Liver (tissue), 8 donors: ENCODE measurements at regions not wholly inside any gene's neighbourhood (a gene's known extent, or its start where the extent isn't known, plus 50 kb on each side); places are given as distances from the start of the nearest gene placed in this dataset.

ENCODE experiments used
- DNase-seq: peaks from one replicate; pipeline ENCODE4 v3.0.0-alpha.2; 2017; ENCODE audit warnings: low spot score
- H3K27ac ChIP-seq, 2 donors: one replicate each; pipeline ENCODE4 v1.7.0; 2013; ENCODE audit warnings: inconsistent platforms in 2 of 2, low read length in 2 of 2, control low read depth in 1 of 2, low read depth in 1 of 2, mild to moderate bottlenecking in 1 of 2
- H3K27me3 ChIP-seq, 4 donors: one replicate each; pipeline versions ENCODE4 v1.6.1 to v1.7.0; 2013; ENCODE audit warnings: low read length in 3 of 4, inconsistent platforms in 1 of 4, mild to moderate bottlenecking in 1 of 4, moderate library complexity in 1 of 4; ENCODE audit not compliant: control insufficient read depth in 4 of 4, insufficient read depth in 4 of 4
- H3K36me3 ChIP-seq, 4 donors: one replicate each; pipeline versions ENCODE4 v1.6.1 to v1.7.0; 2013; ENCODE audit warnings: low read length in 3 of 4, mild to moderate bottlenecking in 3 of 4, low read depth in 1 of 4, moderate library complexity in 1 of 4; ENCODE audit not compliant: control insufficient read depth in 4 of 4, insufficient read depth in 3 of 4
- H3K4me1 ChIP-seq, 4 donors: one replicate each; pipeline versions ENCODE4 v1.6.1 to v1.7.0; 2013; ENCODE audit warnings: low read length in 3 of 4, mild to moderate bottlenecking in 3 of 4, moderate library complexity in 1 of 4; ENCODE audit not compliant: control insufficient read depth in 4 of 4, insufficient read depth in 4 of 4
- H3K4me3 ChIP-seq, 3 donors: one replicate each; pipeline versions ENCODE4 v1.6.1 to v1.7.0; 2013; ENCODE audit warnings: low read length in 3 of 3, control low read depth in 1 of 3, low read depth in 1 of 3, mild to moderate bottlenecking in 1 of 3
- H3K9ac ChIP-seq, 2 donors: one replicate each; pipeline ENCODE4 v1.7.0; 2013; ENCODE audit warnings: low read length in 2 of 2, mild to moderate bottlenecking in 2 of 2, moderate library complexity in 2 of 2, control low read depth in 1 of 2, low read depth in 1 of 2
- H3K9me3 ChIP-seq, 4 donors: one replicate each; pipeline versions ENCODE4 v1.6.1 to v1.7.0; 2013; ENCODE audit warnings: low read length in 3 of 4; ENCODE audit not compliant: control insufficient read depth in 4 of 4
- EGR1 ChIP-seq, 2 donors: IDR thresholded peaks; 2 replicates each; pipeline ENCODE4 v1.6.1; 2016 to 2018; ENCODE audit warnings: antibody characterized with exemption in 2 of 2, low read depth in 2 of 2
- FOXA1 ChIP-seq: IDR thresholded peaks from 2 replicates; pipeline ENCODE4 v1.6.1; 2016; ENCODE audit warnings: antibody characterized with exemption
- FOXA2 ChIP-seq: IDR thresholded peaks from 2 replicates; pipeline ENCODE4 v1.6.1; 2016; ENCODE audit warnings: antibody characterized with exemption
- GABPA ChIP-seq, 2 donors: IDR thresholded peaks in 1 of 2; conservative IDR thresholded peaks in 1 of 2; 2 replicates each; pipeline ENCODE4 v1.6.1; 2016; ENCODE audit warnings: antibody characterized with exemption in 2 of 2, mild to moderate bottlenecking in 1 of 2, moderate library complexity in 1 of 2
- HNF4A ChIP-seq, 2 donors: conservative IDR thresholded peaks; 2 replicates each; pipeline ENCODE4 v1.6.1; 2016; ENCODE audit warnings: antibody characterized with exemption in 2 of 2, mild to moderate bottlenecking in 2 of 2
- HNF4G ChIP-seq: IDR thresholded peaks from 2 replicates; pipeline ENCODE4 v1.6.1; 2016; ENCODE audit warnings: antibody characterized with exemption
- JUND ChIP-seq, 2 donors: IDR thresholded peaks; 2 replicates each; pipeline ENCODE4 v1.6.1; 2016; ENCODE audit warnings: antibody characterized with exemption in 2 of 2
- NR2F2 ChIP-seq: IDR thresholded peaks from 2 replicates; pipeline ENCODE4 v1.6.1; 2016; ENCODE audit warnings: antibody characterized with exemption
- RAD21 ChIP-seq, 2 donors: IDR thresholded peaks; 2 replicates each; pipeline ENCODE4 v1.6.1; 2016; ENCODE audit warnings: antibody characterized with exemption in 2 of 2, mild to moderate bottlenecking in 2 of 2
- RXRA ChIP-seq, 2 donors: IDR thresholded peaks; 2 replicates each; pipeline ENCODE4 v1.6.1; 2017 to 2018; ENCODE audit warnings: antibody characterized with exemption in 2 of 2, mild to moderate bottlenecking in 1 of 2
- SP1 ChIP-seq: IDR thresholded peaks from 2 replicates; pipeline ENCODE4 v1.6.1; 2018; ENCODE audit warnings: antibody characterized with exemption, mild to moderate bottlenecking
- YY1 ChIP-seq: IDR thresholded peaks from 2 replicates; pipeline ENCODE4 v1.6.1; 2016; ENCODE audit warnings: antibody characterized with exemption, mild to moderate bottlenecking
- WGBS: extraction: QIAGEN DNeasy Blood & Tissue Kit; methylation state at CpG from one replicate; pipeline ENCODE4 v1.1.7; 2013; 5-methylcytosine and 5-hydroxymethylcytosine counted together
- TF ChIP-seq, protein P1 (sequence below): IDR thresholded peaks from 2 replicates; pipeline ENCODE4 v1.6.1; 2016; ENCODE audit warnings: antibody characterized with exemption
- TF ChIP-seq, protein P2 (sequence below): IDR thresholded peaks from 2 replicates; pipeline ENCODE4 v1.6.1; 2016; ENCODE audit warnings: antibody characterized with exemption, mild to moderate bottlenecking
- TF ChIP-seq, protein P3 (sequence below): fragments of 150-350 bp; IDR thresholded peaks from 2 replicates; pipeline ENCODE4 v1.5.1; 2017; ENCODE audit warnings: improper control_type of control experiment, low read depth, low read length; ENCODE audit not compliant: missing input control
- donor health status: healthy.
- donor health status: healthy.
- donor health status: healthy.
- donor health status: healthy.
- donor health status: healthy.

DNA sequence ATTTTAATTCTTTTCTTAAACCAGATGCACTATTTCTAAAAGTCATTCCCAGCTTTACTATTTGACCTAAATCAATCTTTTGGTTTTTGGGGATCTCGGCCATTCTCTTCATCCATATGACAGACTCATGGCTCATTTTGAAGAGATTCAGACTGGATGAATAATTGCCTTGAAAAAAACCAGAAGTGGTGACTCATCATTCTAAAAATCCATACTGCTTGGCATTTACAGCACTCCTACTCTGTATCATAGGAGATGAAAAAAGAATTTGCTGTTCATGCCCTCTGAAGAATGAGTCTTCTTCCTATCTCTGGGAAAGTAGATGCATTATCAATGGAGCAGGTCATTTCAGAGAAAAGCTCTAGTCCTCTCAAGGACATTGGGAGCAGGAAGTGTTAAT is 220.5 kb upstream of the RPS6KA3 start (continued):
- TF ChIP-seq GABPA (IDR thresholded peaks at IDR 0.05 in 1 of 2, conservative IDR thresholded peaks at IDR 0.05 in 1 of 2) (no peak), SP1 (no peak), HNF4G (no peak), NR2F2 (no peak)
- TF ChIP-seq, protein P1, sequence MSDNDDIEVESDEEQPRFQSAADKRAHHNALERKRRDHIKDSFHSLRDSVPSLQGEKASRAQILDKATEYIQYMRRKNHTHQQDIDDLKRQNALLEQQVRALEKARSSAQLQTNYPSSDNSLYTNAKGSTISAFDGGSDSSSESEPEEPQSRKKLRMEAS, result no peak

DNA sequence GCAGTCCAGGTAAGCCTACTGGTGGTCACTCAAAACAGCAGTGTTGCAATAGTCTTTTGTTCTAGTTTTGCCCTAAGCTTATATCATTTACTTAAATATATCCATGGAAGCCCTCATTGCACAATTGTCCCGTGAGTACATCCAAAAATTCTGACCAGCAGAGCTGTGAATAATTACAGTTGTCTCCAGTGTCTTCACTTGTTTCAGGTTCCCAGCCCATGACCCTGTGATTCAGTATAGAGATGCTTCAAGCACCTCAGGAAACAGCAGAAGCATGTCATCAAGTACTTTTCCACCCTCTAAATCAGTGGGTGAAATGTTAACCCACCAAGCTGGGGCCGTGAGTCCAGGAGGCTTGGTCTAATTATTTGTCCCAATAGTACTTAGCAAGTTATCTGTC is 214.9 kb upstream of the RPS6KA3 start:
- H3K27ac ChIP-seq, result no peak overlapping the region
- no peaks in the 10 kb centered on the region for H3K4me1 ChIP-seq
- 79% methylated on average over 2 of the region's 2 CpGs for WGBS
- no peaks in the 10 kb centered on the region for H3K36me3 ChIP-seq
- no peak overlapping the region for H3K4me3 ChIP-seq
- peaks cover 0 to 3% (median under 1%) of the 10 kb centered on the region in 4 donors for H3K9me3 ChIP-seq
- TF ChIP-seq HNF4A (conservative IDR thresholded peaks at IDR 0.05), result no peak
- no peak for TF ChIP-seq FOXA1
- TF ChIP-seq SP1, result no peak
- TF ChIP-seq GABPA (IDR thresholded peaks at IDR 0.05 in 1 of 2, conservative IDR thresholded peaks at IDR 0.05 in 1 of 2), result no peak
- TF ChIP-seq, protein P2, sequence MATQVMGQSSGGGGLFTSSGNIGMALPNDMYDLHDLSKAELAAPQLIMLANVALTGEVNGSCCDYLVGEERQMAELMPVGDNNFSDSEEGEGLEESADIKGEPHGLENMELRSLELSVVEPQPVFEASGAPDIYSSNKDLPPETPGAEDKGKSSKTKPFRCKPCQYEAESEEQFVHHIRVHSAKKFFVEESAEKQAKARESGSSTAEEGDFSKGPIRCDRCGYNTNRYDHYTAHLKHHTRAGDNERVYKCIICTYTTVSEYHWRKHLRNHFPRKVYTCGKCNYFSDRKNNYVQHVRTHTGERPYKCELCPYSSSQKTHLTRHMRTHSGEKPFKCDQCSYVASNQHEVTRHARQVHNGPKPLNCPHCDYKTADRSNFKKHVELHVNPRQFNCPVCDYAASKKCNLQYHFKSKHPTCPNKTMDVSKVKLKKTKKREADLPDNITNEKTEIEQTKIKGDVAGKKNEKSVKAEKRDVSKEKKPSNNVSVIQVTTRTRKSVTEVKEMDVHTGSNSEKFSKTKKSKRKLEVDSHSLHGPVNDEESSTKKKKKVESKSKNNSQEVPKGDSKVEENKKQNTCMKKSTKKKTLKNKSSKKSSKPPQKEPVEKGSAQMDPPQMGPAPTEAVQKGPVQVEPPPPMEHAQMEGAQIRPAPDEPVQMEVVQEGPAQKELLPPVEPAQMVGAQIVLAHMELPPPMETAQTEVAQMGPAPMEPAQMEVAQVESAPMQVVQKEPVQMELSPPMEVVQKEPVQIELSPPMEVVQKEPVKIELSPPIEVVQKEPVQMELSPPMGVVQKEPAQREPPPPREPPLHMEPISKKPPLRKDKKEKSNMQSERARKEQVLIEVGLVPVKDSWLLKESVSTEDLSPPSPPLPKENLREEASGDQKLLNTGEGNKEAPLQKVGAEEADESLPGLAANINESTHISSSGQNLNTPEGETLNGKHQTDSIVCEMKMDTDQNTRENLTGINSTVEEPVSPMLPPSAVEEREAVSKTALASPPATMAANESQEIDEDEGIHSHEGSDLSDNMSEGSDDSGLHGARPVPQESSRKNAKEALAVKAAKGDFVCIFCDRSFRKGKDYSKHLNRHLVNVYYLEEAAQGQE, result no peak
- no peak for TF ChIP-seq HNF4G
- no peak for TF ChIP-seq RXRA (IDR thresholded peaks at IDR 0.05)
- no peak for TF ChIP-seq JUND (IDR thresholded peaks at IDR 0.05)
- no peak for TF ChIP-seq RAD21 (IDR thresholded peaks at IDR 0.05)
- TF ChIP-seq FOXA2, result no peak
- TF ChIP-seq YY1, result no peak
- TF ChIP-seq, protein P1, result no peak
- TF ChIP-seq NR2F2, result no peak
- TF ChIP-seq, protein P3, sequence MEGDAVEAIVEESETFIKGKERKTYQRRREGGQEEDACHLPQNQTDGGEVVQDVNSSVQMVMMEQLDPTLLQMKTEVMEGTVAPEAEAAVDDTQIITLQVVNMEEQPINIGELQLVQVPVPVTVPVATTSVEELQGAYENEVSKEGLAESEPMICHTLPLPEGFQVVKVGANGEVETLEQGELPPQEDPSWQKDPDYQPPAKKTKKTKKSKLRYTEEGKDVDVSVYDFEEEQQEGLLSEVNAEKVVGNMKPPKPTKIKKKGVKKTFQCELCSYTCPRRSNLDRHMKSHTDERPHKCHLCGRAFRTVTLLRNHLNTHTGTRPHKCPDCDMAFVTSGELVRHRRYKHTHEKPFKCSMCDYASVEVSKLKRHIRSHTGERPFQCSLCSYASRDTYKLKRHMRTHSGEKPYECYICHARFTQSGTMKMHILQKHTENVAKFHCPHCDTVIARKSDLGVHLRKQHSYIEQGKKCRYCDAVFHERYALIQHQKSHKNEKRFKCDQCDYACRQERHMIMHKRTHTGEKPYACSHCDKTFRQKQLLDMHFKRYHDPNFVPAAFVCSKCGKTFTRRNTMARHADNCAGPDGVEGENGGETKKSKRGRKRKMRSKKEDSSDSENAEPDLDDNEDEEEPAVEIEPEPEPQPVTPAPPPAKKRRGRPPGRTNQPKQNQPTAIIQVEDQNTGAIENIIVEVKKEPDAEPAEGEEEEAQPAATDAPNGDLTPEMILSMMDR, result no peak
- H3K9ac ChIP-seq, result no peak overlapping the region
- peaks cover 0 to 2% (median 0%) of the 10 kb centered on the region in 4 donors for H3K27me3 ChIP-seq
- no peak for DNase-seq

DNA sequence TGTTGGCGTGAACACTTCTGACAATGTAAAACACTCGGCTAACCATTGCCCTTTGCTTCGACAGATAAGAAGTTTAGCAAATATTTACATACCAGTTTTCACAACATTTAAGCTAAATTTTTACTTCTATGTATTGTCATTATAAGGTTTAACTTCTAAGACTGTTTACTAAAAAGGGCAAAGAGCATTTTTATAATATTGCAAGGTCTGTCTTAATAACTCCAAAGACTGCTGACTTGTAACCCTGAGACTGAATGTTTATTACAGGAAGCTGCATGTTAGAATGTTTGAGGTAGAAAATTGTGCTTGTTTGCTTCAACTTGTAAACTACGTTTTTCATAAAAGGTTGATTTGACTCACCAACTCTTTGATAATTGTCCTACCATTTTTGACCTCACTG is 213.2 kb upstream of the RPS6KA3 start:
- no peak overlapping the region for H3K4me3 ChIP-seq
- H3K27ac ChIP-seq, result no peak overlapping the region
- 28% methylated on average over 4 of the region's 4 CpGs for WGBS
- TF ChIP-seq EGR1 (IDR thresholded peaks at IDR 0.05; ENCODE audit: low read depth in 2 of 2) (no peak), HNF4A (conservative IDR thresholded peaks at IDR 0.05) (peak in 1 of 2 donors; percentile 19)
- no peak for DNase-seq
- peaks cover 0 to 3% (median under 1%) of the 10 kb centered on the region in 4 donors for H3K9me3 ChIP-seq
- no peaks in the 10 kb centered on the region for H3K36me3 ChIP-seq
- no peaks in the 10 kb centered on the region for H3K4me1 ChIP-seq
- H3K9ac ChIP-seq, result no peak overlapping the region
- H3K27me3 ChIP-seq, result peaks cover 0 to 2% (median 0%) of the 10 kb centered on the region in 4 donors
